UCSD-AML1 (cell line): ENCODE measurements at regions not wholly inside any gene's neighbourhood (a gene's known extent, or its start where the extent isn't known, plus 50 kb on each side); places are given as distances from the start of the nearest gene placed in this dataset.

Source experiments
- DNase-seq: peaks from one replicate; lab custom pipeline; 2025; ENCODE audit not compliant: unreplicated experiment; lab: John Stamatoyannopoulos, UW

GRCh38 chr5:30764704-30765103 lies 428.8 kb upstream of the CDH6 start:
- no peak for DNase-seq

DNA sequence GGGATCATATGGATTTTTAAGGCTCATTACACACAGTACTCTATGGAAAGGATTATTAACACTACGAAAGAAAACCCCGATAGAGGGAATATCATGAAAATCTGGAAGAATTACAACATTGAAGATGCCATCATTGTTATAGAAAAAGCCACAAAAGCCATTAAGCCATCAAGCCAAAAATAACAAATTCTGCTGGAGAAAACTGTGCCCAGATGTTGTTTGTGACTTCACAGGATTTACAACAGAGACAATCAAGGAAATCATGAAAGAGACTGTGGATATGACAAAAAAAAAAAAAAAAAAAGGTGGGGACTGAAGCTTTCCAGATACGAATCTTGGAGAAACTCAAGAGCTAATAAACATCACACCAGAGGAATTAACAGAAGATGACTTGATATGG lies 433.8 kb upstream of the CDH6 start:
- DNase-seq = no peak

DNA sequence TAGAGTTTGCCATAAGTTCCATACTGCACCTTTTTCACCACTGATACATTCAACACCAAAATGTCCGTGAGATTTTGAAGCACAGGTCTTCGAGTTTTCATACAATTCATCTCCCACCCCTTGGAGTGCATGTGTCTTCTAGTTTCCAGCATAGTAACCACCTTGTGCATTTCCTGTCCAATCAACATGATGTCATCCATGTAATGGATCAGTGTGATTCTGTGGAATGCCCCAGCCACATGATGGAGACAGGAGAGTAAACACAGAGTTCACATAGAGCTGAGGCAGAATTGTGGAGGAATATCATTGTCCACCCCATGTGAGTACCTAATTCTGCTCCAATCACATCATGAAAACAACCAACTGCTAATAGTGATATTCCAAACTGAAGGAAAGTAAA lies 441.5 kb upstream of the CDH6 start:
- no peak for DNase-seq

- no peak for DNase-seq
These were observed 443.5 kb upstream of the CDH6 start for GRCh38 chr5:30749971-30750370.

- DNase-seq = no peak
These were observed 446.1 kb upstream of the CDH6 start for GRCh38 chr5:30747412-30747811.

- DNase-seq = no peak
These were observed 456.8 kb upstream of the CDH6 start for GRCh38 chr5:30736669-30737068.

- no peak for DNase-seq
These were observed 459.4 kb upstream of the CDH6 start for GRCh38 chr5:30734118-30734517.

DNA sequence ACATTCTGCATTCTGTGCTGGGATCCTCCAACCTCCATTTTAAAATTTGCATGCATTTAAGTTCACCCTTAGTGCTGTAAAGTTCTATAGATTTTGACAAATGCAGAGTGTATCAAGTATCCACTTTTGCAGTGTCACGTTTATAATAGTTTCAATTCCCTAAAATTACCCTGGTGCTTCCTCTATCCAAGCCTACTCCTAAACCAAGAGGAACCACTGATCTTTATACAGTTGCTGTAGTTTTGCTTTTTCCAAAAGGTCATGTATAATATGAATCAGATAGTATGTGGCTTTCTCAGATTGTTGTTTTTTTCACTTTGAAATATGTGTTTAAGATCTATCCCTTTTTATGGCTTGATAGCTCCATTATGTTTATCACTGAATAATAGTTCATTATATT lies 468.4 kb upstream of the CDH6 start:
- DNase-seq = no peak

DNA sequence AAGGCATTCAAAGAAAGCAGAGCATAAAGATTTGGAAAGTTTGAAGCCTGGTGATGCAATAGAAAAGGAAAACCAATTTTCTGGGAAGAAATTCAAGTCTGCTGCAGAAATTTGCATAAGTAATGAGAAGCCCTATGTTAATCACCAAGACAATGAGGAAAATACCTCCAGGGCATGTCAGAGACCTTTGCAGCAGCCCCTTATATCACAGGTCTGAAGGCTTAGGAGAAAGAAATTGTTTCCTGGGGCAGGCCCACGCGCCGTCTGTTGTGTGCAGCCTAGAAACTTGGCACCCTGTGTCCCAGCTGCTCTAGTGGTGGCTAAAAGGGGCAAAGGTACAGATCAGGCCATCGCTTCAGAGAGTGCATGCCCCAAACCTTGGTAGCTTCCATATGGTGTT lies 495.3 kb upstream of the CDH6 start:
- DNase-seq = no peak

- no peak for DNase-seq
These were observed 500.2 kb upstream of the CDH6 start for GRCh38 chr5:30693326-30693725.

GRCh38 chr5:30690931-30691330 lies 502.6 kb upstream of the CDH6 start:
- DNase-seq = no peak

GRCh38 chr5:30687461-30687860 lies 506.0 kb upstream of the CDH6 start:
- no peak for DNase-seq

GRCh38 chr5:30686530-30686929 lies 507.0 kb upstream of the CDH6 start:
- no peak for DNase-seq

- DNase-seq = no peak
These were observed 517.2 kb upstream of the CDH6 start for GRCh38 chr5:30676223-30676840.

DNA sequence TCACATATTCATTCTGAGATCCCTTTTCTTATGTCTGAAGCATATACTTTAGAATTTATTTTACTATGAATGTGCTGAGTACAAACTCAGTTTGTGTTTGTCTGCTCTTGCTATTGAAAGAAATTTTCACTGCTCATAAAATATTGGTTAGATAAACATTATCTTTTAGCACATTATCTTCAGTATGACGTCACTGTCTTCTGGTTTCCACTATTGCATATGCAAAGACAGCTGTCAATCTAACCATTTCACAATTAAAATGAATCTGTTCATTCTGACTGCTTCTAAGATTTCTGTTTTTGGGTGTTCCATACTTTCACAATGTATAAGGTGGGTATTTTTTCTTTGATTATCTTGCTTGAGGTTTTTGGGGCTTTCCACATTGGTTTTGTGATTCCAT lies 526.2 kb upstream of the CDH6 start:
- no peak for DNase-seq

- no peak for DNase-seq
These were observed 530.0 kb upstream of the CDH6 start for GRCh38 chr5:30663536-30663935.

GRCh38 chr5:30662373-30662772 lies 531.1 kb upstream of the CDH6 start:
- DNase-seq = no peak

GRCh38 chr5:30661730-30662129 lies 531.8 kb upstream of the CDH6 start:
- no peak for DNase-seq

DNA sequence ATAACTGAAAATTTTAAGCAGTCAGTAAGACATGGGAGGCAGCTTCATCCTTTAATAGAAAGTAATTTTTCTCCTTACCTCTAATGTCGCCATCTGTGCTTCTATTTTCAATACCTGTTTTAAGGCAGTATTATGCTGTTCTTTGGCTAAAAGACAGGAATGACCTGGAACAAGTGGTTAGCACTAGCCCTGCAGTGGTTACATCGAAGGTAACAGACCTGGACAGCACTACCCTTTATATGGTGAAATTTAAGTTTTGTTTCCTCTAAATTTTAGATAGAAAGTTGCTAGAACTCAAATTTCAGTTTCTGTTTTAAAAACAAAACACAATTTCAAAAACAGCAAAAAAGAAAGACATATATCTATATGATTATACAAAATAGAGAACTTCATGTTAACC lies 534.1 kb upstream of the CDH6 start:
- no peak for DNase-seq

- no peak for DNase-seq
These were observed 543.2 kb upstream of the CDH6 start for GRCh38 chr5:30650311-30650710.

DNA sequence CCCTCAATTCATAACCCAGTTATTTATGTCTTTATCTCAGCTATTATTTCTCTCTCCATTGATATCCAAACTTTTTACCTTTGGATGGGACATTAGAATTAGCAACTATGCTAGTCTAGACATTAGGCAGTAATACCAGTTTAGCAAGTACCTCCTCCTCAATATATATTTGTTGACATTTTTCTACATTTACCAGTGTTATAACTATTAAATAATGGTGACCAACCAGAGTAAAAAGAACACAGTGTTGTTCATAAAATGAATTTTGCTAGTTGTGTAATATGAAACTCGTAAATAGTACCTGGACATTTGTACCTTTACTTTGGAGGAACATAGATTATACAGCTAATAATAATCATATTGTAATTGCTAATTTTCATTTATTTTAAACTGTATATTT lies 554.6 kb upstream of the CDH6 start:
- DNase-seq = no peak

DNA sequence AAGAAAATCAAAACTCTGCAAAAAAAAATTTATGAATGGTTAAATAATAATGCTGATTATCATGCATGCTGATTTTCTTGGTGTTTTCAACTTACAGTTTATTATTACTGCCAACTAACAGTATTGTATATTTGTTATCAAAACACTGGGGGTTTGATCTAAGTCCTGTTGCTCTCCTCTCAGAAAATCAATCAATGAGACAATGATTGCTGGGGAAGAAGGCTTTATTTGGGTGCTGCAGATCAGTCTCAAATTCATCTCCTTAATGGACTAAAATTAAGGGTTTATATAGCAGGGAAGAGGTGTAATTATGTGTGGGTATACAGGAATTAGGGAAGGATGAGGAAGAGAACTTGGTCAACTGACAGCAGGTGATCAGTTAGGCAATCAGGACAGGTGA lies 565.5 kb upstream of the CDH6 start:
- no peak for DNase-seq

- no peak for DNase-seq
These were observed 566.9 kb upstream of the CDH6 start for GRCh38 chr5:30626557-30626956.
